HG03196 (cell line): ENCODE measurements at regions not wholly inside any gene's neighbourhood (a gene's known extent, or its start where the extent isn't known, plus 50 kb on each side); places are given as distances from the start of the nearest gene placed in this dataset.
"Not testable (repeated sequence)": the region's sequence is repeated elsewhere in the genome, so short reads cannot be mapped to it uniquely, and the experiment has no call there.

Experiments used
- ATAC-seq: cut with Tn5 transposase; IDR thresholded peaks from one replicate; pipeline ENCODE4 v1.9.1; 2021; ENCODE audit not compliant: unreplicated experiment

GRCh38 chr3:56927855-56928254 is 126.1 kb upstream of the ARHGEF3 start:
- ATAC-seq: no peak

GRCh38 chr3:56926947-56927282 is 125.2 kb upstream of the ARHGEF3 start:
- ATAC-seq: no peak

- ATAC-seq: no peak
These were observed 124.6 kb upstream of the ARHGEF3 start for GRCh38 chr3:56926243-56926946.

- ATAC-seq: not testable (repeated sequence)
These were observed 123.0 kb upstream of the ARHGEF3 start for GRCh38 chr3:56924700-56925099.

GRCh38 chr3:56923526-56924224 is 121.9 kb upstream of the ARHGEF3 start:
- ATAC-seq: no peak

- no peak for ATAC-seq
These were observed 120.1 kb upstream of the ARHGEF3 start for GRCh38 chr3:56921573-56922453.

- no peak for ATAC-seq
These were observed 118.0 kb upstream of the ARHGEF3 start for GRCh38 chr3:56919797-56920195.

- no peak for ATAC-seq
These were observed 117.5 kb upstream of the ARHGEF3 start for GRCh38 chr3:56919137-56919796.

- peak; percentile 49 for ATAC-seq
These were observed 116.4 kb upstream of the ARHGEF3 start for GRCh38 chr3:56918111-56918568.

- peak; percentile 66 for ATAC-seq
These were observed 115.8 kb upstream of the ARHGEF3 start for GRCh38 chr3:56917361-56918110.

- ATAC-seq: no peak
These were observed 115.1 kb upstream of the ARHGEF3 start for GRCh38 chr3:56916716-56917360.

- ATAC-seq: peak; percentile 46
These were observed 114.3 kb upstream of the ARHGEF3 start for GRCh38 chr3:56915966-56916586.

GRCh38 chr3:56914646-56915045 is 112.9 kb upstream of the ARHGEF3 start:
- no peak for ATAC-seq

GRCh38 chr3:56911363-56911762 is 109.6 kb upstream of the ARHGEF3 start:
- ATAC-seq: no peak

- no peak for ATAC-seq
These were observed 107.6 kb upstream of the ARHGEF3 start for GRCh38 chr3:56909349-56909748.

GRCh38 chr3:56908004-56908403 is 106.3 kb upstream of the ARHGEF3 start:
- ATAC-seq: no peak

GRCh38 chr3:56904552-56905215 is 102.9 kb upstream of the ARHGEF3 start:
- ATAC-seq: no peak

- ATAC-seq: no peak
These were observed 101.6 kb upstream of the ARHGEF3 start for GRCh38 chr3:56903231-56903782.
